GM21381 (cell line): ENCODE measurements at regions not wholly inside any gene's neighbourhood (a gene's known extent, or its start where the extent isn't known, plus 50 kb on each side); places are given as distances from the start of the nearest gene placed in this dataset.
"Not testable (repeated sequence)": the region's sequence is repeated elsewhere in the genome, so short reads cannot be mapped to it uniquely, and the experiment has no call there.

ENCODE experiments used
- ATAC-seq: cut with Tn5 transposase; IDR thresholded peaks from one replicate; pipeline ENCODE4 v1.9.1; 2021; ENCODE audit warnings: mild to moderate bottlenecking, moderate library complexity; ENCODE audit not compliant: unreplicated experiment

DNA sequence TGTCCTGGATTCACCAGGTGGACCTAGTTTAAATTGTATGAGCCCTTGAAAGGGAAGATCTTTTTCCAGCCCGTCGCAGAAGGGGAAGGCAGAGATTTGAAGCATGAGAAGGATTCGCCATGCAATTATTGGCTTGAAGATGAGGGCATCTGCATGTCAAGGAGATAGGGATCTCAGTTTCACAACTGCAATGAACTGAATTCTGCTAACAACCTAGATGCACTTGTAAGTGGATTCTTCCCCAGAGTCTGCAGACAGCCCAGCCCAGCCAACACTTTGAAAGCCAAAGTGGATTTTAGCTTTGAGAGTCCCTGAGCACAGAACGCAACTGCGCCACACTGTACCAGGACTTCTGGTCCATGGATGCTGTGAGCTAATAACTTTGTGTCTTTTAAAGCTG is 286.0 kb downstream of the TSN start:
- no peak for ATAC-seq

GRCh38 chr2:122051659-122052058 is 296.2 kb downstream of the TSN start:
- ATAC-seq, result not testable (repeated sequence)

DNA sequence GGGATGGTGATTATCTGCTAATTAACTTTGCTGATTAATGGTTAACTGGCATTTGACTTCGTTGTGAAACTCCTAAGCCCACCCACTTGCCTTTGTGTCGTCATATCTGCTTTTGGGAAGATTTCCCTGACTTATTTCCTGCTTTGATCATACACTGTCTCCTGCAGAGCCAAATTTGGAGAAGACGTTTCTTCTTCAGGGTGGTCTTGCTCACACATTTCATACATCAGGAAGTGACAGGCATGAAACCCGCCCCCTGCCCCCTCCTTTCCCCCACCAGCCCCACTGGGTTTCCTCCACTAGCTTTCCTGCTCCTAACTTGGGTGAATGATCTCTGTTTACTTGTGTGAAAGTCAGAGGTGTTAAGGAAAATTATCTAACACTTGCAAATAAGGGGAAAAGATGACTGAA is 300.1 kb downstream of the TSN start:
- ATAC-seq, result no peak

DNA sequence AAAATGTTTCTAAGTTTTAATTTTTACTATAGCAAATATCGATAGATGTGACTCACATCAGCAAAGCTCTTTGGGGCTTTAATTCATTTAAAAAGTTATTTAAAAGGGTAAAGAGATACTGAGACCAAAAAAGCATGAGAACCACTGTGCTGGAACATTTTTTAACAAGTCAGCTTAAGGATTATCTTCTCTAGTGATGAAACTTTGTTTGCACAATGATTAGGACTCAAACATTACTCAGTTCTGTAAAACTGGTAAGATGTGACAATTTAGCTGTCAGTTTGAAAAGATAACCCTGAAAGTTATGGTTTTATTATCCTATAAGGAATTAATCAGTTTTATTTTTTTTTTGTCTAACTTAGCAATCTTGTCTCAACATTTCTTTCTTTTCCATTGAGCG is 301.4 kb downstream of the TSN start:
- ATAC-seq, result no peak

DNA sequence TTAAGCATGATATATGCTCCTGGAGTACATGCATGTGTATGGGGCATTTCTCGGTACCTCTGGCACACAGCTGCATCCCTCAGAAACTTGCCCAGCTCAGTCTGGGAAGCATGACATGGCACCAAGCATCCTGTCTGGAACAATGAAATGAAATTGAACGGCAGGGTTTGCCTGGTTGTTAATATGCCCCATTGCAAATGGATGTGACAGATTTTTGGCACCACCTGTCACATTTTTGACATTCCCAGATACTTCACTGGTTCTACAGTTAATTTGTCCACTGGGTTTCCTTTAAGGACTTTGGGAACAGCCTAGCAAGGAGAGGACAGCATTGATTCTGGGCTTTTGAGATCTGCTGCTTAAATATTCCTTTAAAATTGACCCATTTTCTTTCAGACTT is 305.8 kb downstream of the TSN start:
- ATAC-seq, result no peak

- ATAC-seq, result no peak
Measured at GRCh38 chr2:122061831-122062230, 306.4 kb downstream of the TSN start.

DNA sequence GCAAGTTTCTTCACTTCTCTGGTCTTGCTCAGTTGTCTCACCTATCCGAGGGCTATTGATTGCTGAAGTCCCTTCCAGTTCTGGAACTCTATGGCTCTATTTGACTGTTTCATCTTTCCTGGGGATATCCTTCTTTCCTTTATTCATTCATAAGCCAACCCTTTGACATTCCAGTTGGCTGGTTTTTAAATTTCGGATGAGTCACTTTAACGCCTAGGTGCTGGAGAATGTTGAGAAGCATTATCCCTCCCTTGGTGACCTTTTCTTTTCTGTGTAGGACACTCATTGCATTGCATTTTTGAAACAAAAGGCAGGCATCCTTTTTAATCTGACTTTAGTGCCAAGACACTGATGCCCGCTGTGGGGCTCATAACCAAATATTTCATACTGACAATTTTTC is 307.1 kb downstream of the TSN start:
- no peak for ATAC-seq

DNA sequence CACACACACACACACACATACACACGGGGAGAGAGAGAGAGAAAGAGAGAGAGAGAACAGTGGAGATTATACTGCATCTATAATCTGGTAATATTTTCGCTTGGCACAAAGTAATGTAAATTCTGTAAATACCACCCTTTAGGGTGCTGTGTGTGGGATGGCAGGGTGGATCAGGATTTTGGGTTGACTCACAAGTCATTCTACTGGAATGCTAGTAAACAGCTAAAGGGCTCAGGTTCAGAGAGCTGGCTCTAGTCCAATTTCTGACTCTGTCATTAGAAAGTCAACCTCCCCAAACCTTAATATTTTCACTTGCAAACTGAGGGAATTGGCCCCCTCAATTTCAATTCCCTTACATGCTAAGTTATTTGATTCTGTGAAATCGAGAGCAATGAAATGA is 308.3 kb downstream of the TSN start:
- no peak for ATAC-seq

GRCh38 chr2:122070241-122070731 is 314.8 kb downstream of the TSN start:
- ATAC-seq, result no peak

DNA sequence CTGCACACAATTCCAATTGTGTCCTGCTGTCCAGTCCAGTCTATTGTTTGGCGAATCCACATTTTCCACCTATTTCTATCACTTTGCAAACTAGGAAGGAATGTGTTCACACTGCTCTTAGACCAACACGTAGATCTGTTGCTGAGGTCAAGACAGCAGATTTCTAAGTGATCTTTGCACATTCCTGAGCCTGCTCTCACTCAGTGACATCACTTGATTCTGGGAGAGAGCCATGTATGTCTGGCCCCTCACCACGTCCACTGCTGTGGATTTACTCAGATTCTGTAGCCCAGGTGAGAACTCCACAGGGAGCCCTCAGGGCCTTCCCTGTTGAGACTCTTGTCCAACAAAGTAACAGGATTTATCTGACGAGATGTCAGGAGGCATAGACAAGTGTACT is 317.2 kb downstream of the TSN start:
- no peak for ATAC-seq

GRCh38 chr2:122074201-122074600 is 318.8 kb downstream of the TSN start:
- ATAC-seq, result no peak

- ATAC-seq, result no peak
Measured at GRCh38 chr2:122075381-122075780, 319.9 kb downstream of the TSN start.

DNA sequence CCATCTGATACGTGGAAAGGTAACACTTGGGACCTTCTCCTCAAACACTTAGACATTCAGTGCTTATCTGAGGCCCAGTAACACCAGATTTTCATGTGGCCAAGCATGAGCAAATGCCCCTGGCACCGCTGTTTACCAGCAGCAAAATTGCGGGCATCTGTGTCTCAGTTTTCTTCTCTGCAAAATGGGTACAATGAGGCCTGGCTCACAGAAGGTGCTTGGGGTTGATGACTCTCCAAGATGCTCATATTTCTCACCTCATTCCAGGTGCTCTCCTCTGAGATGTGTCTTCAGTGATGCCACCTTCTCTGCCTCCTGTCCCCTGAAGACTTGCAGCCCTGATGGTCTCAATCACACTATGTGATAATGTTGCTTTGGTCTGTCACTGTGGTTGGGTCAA is 321.7 kb downstream of the TSN start:
- ATAC-seq, result no peak

DNA sequence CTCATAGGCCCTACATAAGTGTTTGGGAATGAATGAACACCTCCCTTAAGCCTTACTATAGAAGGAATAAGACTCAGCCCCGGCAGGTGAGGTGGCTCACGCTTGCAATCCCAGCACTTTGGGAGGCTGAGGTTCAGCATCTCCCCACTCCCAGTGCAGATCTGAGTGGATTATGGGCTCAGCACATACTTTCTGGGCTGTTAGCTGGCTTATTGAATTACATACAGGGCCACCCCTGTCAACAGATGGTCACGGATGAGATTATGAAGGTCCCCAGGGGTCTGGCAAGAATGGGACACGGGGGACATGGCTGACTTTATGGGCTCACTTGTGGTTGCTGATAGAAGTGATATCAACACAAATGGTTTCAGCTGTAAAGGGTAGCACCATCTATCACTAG is 322.3 kb downstream of the TSN start:
- no peak for ATAC-seq

GRCh38 chr2:122078451-122078850 is 323.0 kb downstream of the TSN start:
- ATAC-seq, result no peak

DNA sequence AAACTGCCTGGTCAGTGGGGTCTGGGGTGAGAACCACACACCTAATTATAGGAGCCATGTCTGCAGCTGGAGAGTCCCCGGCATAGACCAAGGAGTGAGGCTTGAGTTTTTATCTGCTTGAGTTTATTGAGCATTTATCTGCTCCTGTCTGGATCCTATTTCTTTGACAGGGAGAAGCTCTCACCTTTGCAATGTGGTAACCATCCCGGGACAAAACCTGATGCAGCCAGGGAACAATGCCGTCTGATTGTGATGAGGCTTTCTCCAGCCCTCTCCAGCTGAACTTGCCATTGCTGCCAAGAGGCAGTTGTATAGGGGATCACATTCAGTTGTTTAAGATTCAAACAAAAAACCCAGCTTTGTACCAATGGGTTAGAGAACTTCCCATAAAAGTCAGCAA is 324.4 kb downstream of the TSN start:
- ATAC-seq, result no peak

- no peak for ATAC-seq
Measured at GRCh38 chr2:122080316-122080715, 324.9 kb downstream of the TSN start.

GRCh38 chr2:122080871-122081270 is 325.4 kb downstream of the TSN start:
- ATAC-seq, result no peak

DNA sequence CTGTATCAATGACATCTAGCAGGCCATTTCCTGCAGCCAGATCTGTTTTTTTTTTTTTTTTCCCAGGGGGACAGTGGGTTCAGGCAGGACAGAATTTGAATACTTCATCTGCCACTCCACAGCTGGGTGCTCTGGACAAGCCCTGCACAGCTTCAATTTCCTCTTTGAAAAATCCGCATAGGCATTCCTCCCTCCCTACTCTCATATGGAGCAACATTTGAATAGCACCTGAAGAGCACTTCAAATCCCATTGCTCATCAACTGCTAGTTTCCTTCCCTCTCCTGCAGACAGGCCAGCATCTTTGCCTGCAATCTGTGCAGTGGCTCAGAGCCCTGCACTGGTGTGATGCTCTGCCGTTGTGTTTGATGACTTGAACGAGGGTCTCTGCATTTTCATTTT is 326.3 kb downstream of the TSN start:
- ATAC-seq, result no peak

GRCh38 chr2:122083256-122084048 is 328.0 kb downstream of the TSN start:
- ATAC-seq, result no peak

- ATAC-seq, result not testable (repeated sequence)
Measured at GRCh38 chr2:122085672-122086071, 330.2 kb downstream of the TSN start.

- no peak for ATAC-seq
Measured at GRCh38 chr2:122094557-122094956, 339.1 kb downstream of the TSN start.

GRCh38 chr2:122096761-122097160 is 341.3 kb downstream of the TSN start:
- ATAC-seq, result no peak
